Body of pancreas (tissue), 4 donors: ENCODE measurements at regions not wholly inside any gene's neighbourhood (a gene's known extent, or its start where the extent isn't known, plus 50 kb on each side); places are given as distances from the start of the nearest gene placed in this dataset.

ENCODE experiments used
- CTCF ChIP-seq, 7 experiments: fragments of 450-650 bp in 4 of 7; fragments of 200-600 bp in 3 of 7; sonication (generic) in 3 of 7; IDR thresholded peaks; one replicate each; pipeline ENCODE4 v1.5.1; 2016 to 2019; ENCODE audit warnings: antibody characterized with exemption in 7 of 7
- POLR2A ChIP-seq, 3 donors: fragments of 450-650 bp; IDR thresholded peaks; one replicate each; pipeline ENCODE4 v1.6.1; 2016; ENCODE audit warnings: antibody characterized with exemption in 3 of 3, mild to moderate bottlenecking in 2 of 3

GRCh38 chr14:104445086-104445485 lies 134.5 kb upstream of the C14orf180 start:
- TF ChIP-seq CTCF (IDR thresholded peaks at IDR 0.05) (no peak), POLR2A (IDR thresholded peaks at IDR 0.05) (no peak)
